ENCODE measurements at regions not wholly inside any gene's neighbourhood (a gene's known extent, or its start where the extent isn't known, plus 50 kb on each side); places are given as distances from the start of the nearest gene placed in this dataset.

GRCh38 chr10:118977835-118978234 lies 51.7 kb upstream of the NANOS1 start:
- H3K9ac ChIP-seq (ENCODE audit: low read length), result no peak overlapping the region
- no peaks in the 10 kb centered on the region for H3F3A ChIP-seq (ENCODE audit: insufficient read depth)
- H3K79me2 ChIP-seq (ENCODE audit: insufficient read depth, low read length), result no peaks in the 10 kb centered on the region
- no peak overlapping the region for H2AFZ ChIP-seq (ENCODE audit: low read depth, low read length, severe bottlenecking)
- no peak for TF ChIP-seq EZH2phosphoT487 (conservative IDR thresholded peaks at IDR 0.05; ENCODE audit: low read length)
- TF ChIP-seq CTCF (IDR thresholded peaks at IDR 0.05; ENCODE audit: insufficient read depth, low read length, poor library complexity, severe bottlenecking), result no peak
- H3K4me2 ChIP-seq (ENCODE audit: low read depth, low read length, poor library complexity, severe bottlenecking), result no peak overlapping the region
- H3K9me3 ChIP-seq (ENCODE audit: insufficient read depth, low read length), result no peaks in the 10 kb centered on the region
- H3K4me3 ChIP-seq (ENCODE audit: insufficient read depth, low read length, poor library complexity, severe bottlenecking), result no peak overlapping the region
- 0 out of 2 replicates have a peak, but pooled peaks cover 3% of the 10 kb centered on the region for H3K27me3 ChIP-seq (ENCODE audit: low read length)
- H4K20me1 ChIP-seq (ENCODE audit: low read depth, low read length), result no peaks in the 10 kb centered on the region
- H3K9me2 ChIP-seq (replicated peaks; ENCODE audit: insufficient read depth, low read length), result no peaks in the 10 kb centered on the region
- H3K27ac ChIP-seq (ENCODE audit: low read depth, low read length), result no peak overlapping the region
- no peaks in the 10 kb centered on the region for H3K36me3 ChIP-seq (ENCODE audit: low read length)

GRCh38 chr10:118978316-118978997 lies 51.1 kb upstream of the NANOS1 start:
- Histone ChIP-seq H3K9me2 (replicated peaks; ENCODE audit: insufficient read depth, low read length) (no peaks in the 10 kb centered on the region), H3K9me3 (ENCODE audit: insufficient read depth, low read length) (no peaks in the 10 kb centered on the region), H3K27ac (ENCODE audit: low read depth, low read length) (no peak overlapping the region), H2AFZ (ENCODE audit: low read depth, low read length, severe bottlenecking) (no peak overlapping the region), H3K36me3 (ENCODE audit: low read length) (no peaks in the 10 kb centered on the region), H3F3A (ENCODE audit: insufficient read depth) (no peaks in the 10 kb centered on the region), H3K9ac (ENCODE audit: low read length) (no peak overlapping the region), H3K79me2 (ENCODE audit: insufficient read depth, low read length) (no peaks in the 10 kb centered on the region), H3K4me2 (ENCODE audit: low read depth, low read length, poor library complexity, severe bottlenecking) (no peak overlapping the region), H3K4me3 (ENCODE audit: insufficient read depth, low read length, poor library complexity, severe bottlenecking) (no peak overlapping the region), H3K27me3 (ENCODE audit: low read length) (0 out of 2 replicates have a peak, but pooled peaks cover 3% of the 10 kb centered on the region), H4K20me1 (ENCODE audit: low read depth, low read length) (no peaks in the 10 kb centered on the region)
- no peak for TF ChIP-seq CTCF (IDR thresholded peaks at IDR 0.05; ENCODE audit: insufficient read depth, low read length, poor library complexity, severe bottlenecking)
- no peak for TF ChIP-seq EZH2phosphoT487 (conservative IDR thresholded peaks at IDR 0.05; ENCODE audit: low read length)

GRCh38 chr10:118978998-118979350 lies 50.5 kb upstream of the NANOS1 start:
- Histone ChIP-seq H3K36me3 (ENCODE audit: low read length) (no peaks in the 10 kb centered on the region), H3K27me3 (ENCODE audit: low read length) (0 out of 2 replicates have a peak, but pooled peaks cover 3% of the 10 kb centered on the region), H3K9me2 (replicated peaks; ENCODE audit: insufficient read depth, low read length) (no peaks in the 10 kb centered on the region), H3K79me2 (ENCODE audit: insufficient read depth, low read length) (no peaks in the 10 kb centered on the region), H3K4me2 (ENCODE audit: low read depth, low read length, poor library complexity, severe bottlenecking) (no peak overlapping the region), H3K9me3 (ENCODE audit: insufficient read depth, low read length) (no peaks in the 10 kb centered on the region), H3K27ac (ENCODE audit: low read depth, low read length) (no peak overlapping the region), H3F3A (ENCODE audit: insufficient read depth) (no peaks in the 10 kb centered on the region), H2AFZ (ENCODE audit: low read depth, low read length, severe bottlenecking) (no peak overlapping the region), H3K4me3 (ENCODE audit: insufficient read depth, low read length, poor library complexity, severe bottlenecking) (no peak overlapping the region), H4K20me1 (ENCODE audit: low read depth, low read length) (no peaks in the 10 kb centered on the region), H3K9ac (ENCODE audit: low read length) (no peak overlapping the region)
- TF ChIP-seq CTCF (IDR thresholded peaks at IDR 0.05; ENCODE audit: insufficient read depth, low read length, poor library complexity, severe bottlenecking) (no peak), EZH2phosphoT487 (conservative IDR thresholded peaks at IDR 0.05; ENCODE audit: low read length) (no peak)

Data from SU-DHL-6 (cell line).